ENCODE measurements at regions not wholly inside any gene's neighbourhood (a gene's known extent, or its start where the extent isn't known, plus 50 kb on each side); places are given as distances from the start of the nearest gene placed in this dataset.
"Not testable (repeated sequence)": the region's sequence is repeated elsewhere in the genome, so short reads cannot be mapped to it uniquely, and the experiment has no call there.

DNA sequence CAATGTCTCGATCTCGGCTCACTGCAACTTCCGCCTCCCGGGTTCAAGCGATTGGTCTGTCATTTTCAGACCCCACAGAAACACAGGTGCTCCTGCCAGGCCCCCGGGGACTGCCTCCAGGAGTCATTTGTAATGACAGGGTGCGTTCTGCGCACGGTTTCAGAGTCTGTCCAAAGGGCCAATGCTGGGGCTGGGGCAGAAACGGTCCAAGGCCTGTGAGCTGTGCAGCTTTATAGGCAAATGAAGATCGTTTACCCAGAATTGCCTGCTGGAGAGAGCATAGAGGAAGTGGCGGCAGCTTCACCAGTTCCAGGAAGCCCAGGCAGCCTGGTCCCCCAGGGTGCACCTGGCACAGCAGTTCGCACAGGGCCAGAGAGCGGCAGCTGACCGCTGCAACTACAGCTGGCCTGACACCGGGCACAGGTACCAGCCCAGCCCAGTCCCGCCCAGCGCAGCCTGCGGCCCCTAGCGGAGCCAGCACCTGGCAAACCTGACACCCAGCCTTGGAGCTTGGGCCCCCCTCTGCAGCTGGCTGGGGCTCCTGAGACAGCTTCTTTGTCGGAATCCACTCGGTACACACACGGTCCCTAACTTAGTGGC, 92.4 kb upstream of the METTL9 start:
- H3K4me1 ChIP-seq (ENCODE audit: insufficient read depth, low read length); H3K4me2 ChIP-seq (ENCODE audit: insufficient read depth, low read length); H3K4me3 ChIP-seq (ENCODE audit: insufficient read depth, low read length); H3K36me3 ChIP-seq (ENCODE audit: insufficient read depth, low read length); H2AFZ ChIP-seq (ENCODE audit: low read length); H3K9me3 ChIP-seq (ENCODE audit: low read depth, low read length); H3K27me3 ChIP-seq (ENCODE audit: insufficient read depth, low read length); H3K27ac ChIP-seq (ENCODE audit: low read depth, low read length): not testable (repeated sequence)
- Histone ChIP-seq H4K20me1 (ENCODE audit: insufficient read depth, low read length) (peaks cover 17% of the 10 kb centered on the region), H3K79me2 (ENCODE audit: insufficient read depth, low read length) (peaks cover 80% of the 10 kb centered on the region)
- peak; percentile 41 for DNase-seq (ENCODE audit: insufficient read length, low spot score, missing footprints)

DNA sequence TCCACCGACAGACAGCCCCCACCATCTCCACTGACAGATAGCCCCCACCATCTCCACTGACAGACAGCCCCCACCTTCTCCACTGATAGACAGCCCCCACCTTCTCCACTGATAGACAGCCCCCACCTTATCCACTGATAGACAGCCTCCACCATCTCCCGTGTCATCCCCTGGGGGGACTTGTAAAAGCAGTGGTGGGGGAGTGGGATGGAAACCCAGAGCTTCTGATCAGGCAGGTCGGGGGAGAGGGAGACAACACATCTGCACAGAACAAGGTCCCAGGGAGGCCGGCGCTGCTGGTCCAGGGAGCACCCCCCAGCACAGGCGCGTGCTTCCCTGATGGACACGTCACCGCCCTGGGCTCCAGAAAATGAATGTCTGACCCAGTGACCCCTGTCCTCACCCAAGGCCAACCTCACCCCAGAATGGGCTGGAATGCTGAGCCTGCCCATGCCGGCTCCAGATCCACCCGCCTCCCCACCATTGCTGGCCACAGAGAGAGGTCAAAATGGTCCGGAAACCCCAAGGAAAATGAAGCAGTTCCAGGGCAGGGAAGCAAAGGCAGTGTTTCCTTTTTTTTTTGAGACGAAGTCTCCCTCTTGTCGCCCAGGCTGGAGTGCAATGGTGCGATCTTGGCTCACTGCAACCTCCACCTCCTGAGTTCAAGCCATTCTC, 91.6 kb upstream of the METTL9 start:
- not testable (repeated sequence) for DNase-seq (ENCODE audit: insufficient read length, low spot score, missing footprints); H3K4me3 ChIP-seq (ENCODE audit: insufficient read depth, low read length); H3K4me2 ChIP-seq (ENCODE audit: insufficient read depth, low read length); H3K36me3 ChIP-seq (ENCODE audit: insufficient read depth, low read length); H3K4me1 ChIP-seq (ENCODE audit: insufficient read depth, low read length); H3K27ac ChIP-seq (ENCODE audit: low read depth, low read length); H2AFZ ChIP-seq (ENCODE audit: low read length); H3K9me3 ChIP-seq (ENCODE audit: low read depth, low read length); H3K27me3 ChIP-seq (ENCODE audit: insufficient read depth, low read length)
- H3K79me2 ChIP-seq (ENCODE audit: insufficient read depth, low read length) = peaks cover 86% of the 10 kb centered on the region
- peaks cover 23% of the 10 kb centered on the region for H4K20me1 ChIP-seq (ENCODE audit: insufficient read depth, low read length)

DNA sequence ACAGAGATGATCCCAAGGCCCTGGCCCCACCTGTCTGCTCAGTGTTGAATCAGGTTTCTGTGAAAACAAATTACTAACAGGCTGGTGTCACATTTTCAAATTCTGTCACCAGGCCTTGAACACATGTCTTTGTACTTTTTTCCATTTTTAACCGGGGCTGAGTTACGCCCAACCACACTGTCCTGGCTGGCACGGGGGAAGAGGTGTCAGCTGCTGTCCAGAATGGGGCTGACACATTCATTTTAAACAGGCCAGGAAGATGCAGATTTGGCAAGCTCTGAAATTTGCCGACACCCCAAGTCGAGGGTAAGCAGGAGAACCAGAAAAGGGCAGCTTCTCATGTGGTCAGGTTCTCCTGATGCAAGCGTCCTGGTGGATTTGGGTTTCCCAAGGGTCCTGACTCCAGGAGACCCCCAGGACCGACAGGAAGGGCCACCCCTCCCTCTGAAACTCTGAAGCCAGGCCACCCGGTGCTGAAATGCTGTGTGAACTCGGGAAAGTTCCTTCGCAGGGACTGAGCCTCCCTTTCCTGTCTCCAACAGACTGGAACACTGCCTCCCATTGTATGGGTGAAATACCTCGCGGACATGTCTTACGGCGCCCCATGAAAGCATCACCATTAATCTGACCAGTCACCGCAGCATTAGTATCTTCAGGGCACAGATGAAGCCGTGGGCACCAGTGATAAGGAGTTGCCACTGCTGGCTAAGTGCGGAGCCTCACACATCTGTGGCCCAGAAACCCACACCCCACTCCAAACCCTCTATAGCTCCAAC, 90.5 kb upstream of the METTL9 start:
- H3K4me1 ChIP-seq (ENCODE audit: insufficient read depth, low read length); H3K36me3 ChIP-seq (ENCODE audit: insufficient read depth, low read length); H3K4me3 ChIP-seq (ENCODE audit: insufficient read depth, low read length); H3K9me3 ChIP-seq (ENCODE audit: low read depth, low read length); H3K27me3 ChIP-seq (ENCODE audit: insufficient read depth, low read length); H3K4me2 ChIP-seq (ENCODE audit: insufficient read depth, low read length); H2AFZ ChIP-seq (ENCODE audit: low read length): not testable (repeated sequence)
- Histone ChIP-seq H3K27ac (ENCODE audit: low read depth, low read length) (peak overlapping the region; percentile 37), H4K20me1 (ENCODE audit: insufficient read depth, low read length) (peaks cover 24% of the 10 kb centered on the region), H3K79me2 (ENCODE audit: insufficient read depth, low read length) (peaks cover 86% of the 10 kb centered on the region)
- DNase-seq (ENCODE audit: insufficient read length, low spot score, missing footprints) = peak; percentile 39

DNA sequence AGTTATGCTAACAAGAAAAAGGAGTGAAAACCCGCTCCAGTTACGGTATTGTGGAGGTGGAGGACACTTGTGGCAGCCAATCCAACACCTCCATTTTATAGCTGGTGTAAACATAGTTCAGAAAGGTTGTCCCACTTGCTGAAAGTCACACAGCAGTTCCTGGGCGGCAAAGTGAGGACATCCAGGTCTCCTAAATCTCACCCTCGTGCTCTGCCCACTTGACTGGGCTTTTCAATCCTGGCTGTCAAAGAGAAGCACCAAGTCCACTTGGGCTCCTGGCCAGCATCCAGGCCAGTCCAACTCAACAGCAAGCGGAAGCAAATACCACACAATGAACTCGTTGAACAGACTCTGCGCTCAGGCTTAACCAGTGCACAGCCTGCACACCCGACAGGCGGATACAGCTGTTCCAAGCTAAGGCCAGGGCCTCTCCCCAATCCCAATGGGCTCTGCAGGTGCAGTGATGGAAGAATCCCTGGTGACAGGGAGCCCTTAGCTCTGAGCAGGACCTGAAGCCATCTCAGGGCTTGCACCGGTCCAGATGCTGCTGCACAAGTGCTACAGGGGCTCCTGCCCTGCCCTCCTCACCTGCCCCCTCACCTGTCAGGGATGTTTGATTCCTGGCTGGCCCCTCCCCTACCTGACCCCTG, 89.8 kb upstream of the METTL9 start:
- DNase-seq (ENCODE audit: insufficient read length, low spot score, missing footprints) = peak; percentile 73
- H3K4me1 ChIP-seq (ENCODE audit: insufficient read depth, low read length); H3K4me2 ChIP-seq (ENCODE audit: insufficient read depth, low read length); H2AFZ ChIP-seq (ENCODE audit: low read length); H3K27ac ChIP-seq (ENCODE audit: low read depth, low read length); H3K36me3 ChIP-seq (ENCODE audit: insufficient read depth, low read length); H3K4me3 ChIP-seq (ENCODE audit: insufficient read depth, low read length); H3K9me3 ChIP-seq (ENCODE audit: low read depth, low read length); H3K27me3 ChIP-seq (ENCODE audit: insufficient read depth, low read length): not testable (repeated sequence)
- Histone ChIP-seq H3K79me2 (ENCODE audit: insufficient read depth, low read length) (peaks cover 86% of the 10 kb centered on the region), H4K20me1 (ENCODE audit: insufficient read depth, low read length) (peaks cover 25% of the 10 kb centered on the region)

DNA sequence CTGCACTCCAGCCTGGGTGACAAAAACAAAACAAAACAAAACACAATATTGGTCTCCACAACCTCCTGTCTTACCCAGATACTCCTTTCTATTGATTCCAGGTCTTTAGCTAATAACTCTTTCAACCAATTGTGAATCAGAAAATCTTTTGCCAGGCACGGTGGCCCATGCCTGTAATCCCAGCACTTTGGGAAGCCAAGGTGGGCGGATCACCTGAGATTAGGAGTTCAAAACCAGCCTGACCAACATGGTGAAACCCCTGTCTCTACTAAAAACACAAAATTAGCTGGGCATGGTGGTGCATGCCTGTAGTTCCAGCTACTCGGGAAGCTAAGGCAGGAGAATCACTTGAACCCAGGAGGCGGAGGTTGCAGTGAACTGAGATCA, 88.5 kb upstream of the METTL9 start:
- H3K4me2 ChIP-seq (ENCODE audit: insufficient read depth, low read length); H2AFZ ChIP-seq (ENCODE audit: low read length); H3K4me1 ChIP-seq (ENCODE audit: insufficient read depth, low read length); H3K9me3 ChIP-seq (ENCODE audit: low read depth, low read length); H3K36me3 ChIP-seq (ENCODE audit: insufficient read depth, low read length); DNase-seq (ENCODE audit: insufficient read length, low spot score, missing footprints); H3K4me3 ChIP-seq (ENCODE audit: insufficient read depth, low read length); H3K27me3 ChIP-seq (ENCODE audit: insufficient read depth, low read length): not testable (repeated sequence)
- Histone ChIP-seq H3K27ac (ENCODE audit: low read depth, low read length) (peak overlapping the region; percentile 17), H3K79me2 (ENCODE audit: insufficient read depth, low read length) (peaks cover 94% of the 10 kb centered on the region), H4K20me1 (ENCODE audit: insufficient read depth, low read length) (peaks cover 28% of the 10 kb centered on the region)

DNA sequence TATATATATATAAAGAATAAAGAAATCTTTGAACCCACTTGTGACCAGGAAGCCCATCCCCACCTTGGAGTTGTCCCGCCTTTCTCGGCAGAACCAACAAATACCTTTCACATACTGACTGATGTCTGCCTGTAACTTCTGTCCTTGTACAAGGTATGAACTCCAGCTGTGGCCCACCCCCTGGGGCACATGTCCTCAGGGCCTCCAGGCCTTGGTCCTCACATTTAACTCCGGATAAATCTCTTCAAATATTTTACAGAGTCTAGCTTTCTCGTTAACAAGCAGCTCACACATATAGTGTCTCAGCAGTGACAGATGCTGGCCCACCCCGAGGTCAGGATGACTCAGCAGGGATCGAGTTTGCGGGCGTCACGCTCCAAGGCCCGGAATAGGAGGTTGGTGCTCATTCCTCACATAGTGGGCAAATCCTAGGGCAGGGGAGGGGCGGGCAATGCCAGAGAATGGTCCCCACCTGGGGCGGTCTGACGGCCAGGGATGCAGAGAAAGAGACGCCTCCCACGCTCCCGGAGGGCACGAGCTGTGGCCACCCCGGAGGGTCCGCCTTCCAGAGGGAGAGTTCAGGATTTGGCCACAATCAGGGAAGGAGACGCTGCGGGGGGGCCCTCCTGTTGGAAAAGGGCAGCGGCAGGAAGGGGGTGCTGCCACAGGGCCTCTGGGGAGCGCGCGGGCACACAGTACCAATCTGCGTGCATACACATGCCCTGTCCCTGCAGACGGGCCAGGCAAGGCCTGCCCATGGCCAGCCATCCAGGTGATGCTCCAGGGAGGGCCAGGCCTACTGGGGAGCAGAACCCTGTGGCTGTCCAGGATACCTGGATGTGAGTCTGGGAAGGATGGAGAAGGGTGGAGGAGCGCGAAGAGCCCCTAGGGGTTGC, 87.8 kb upstream of the METTL9 start:
- Histone ChIP-seq H3K4me2 (ENCODE audit: insufficient read depth, low read length) (peak overlapping the region; percentile 10), H3K27ac (ENCODE audit: low read depth, low read length) (peak overlapping the region; percentile 61), H3K79me2 (ENCODE audit: insufficient read depth, low read length) (peaks cover 96% of the 10 kb centered on the region), H4K20me1 (ENCODE audit: insufficient read depth, low read length) (peaks cover 28% of the 10 kb centered on the region)
- not testable (repeated sequence) for H3K4me1 ChIP-seq (ENCODE audit: insufficient read depth, low read length); H3K4me3 ChIP-seq (ENCODE audit: insufficient read depth, low read length); H2AFZ ChIP-seq (ENCODE audit: low read length); H3K36me3 ChIP-seq (ENCODE audit: insufficient read depth, low read length); H3K27me3 ChIP-seq (ENCODE audit: insufficient read depth, low read length); H3K9me3 ChIP-seq (ENCODE audit: low read depth, low read length)
- DNase-seq (ENCODE audit: insufficient read length, low spot score, missing footprints) = peak; percentile 46

DNA sequence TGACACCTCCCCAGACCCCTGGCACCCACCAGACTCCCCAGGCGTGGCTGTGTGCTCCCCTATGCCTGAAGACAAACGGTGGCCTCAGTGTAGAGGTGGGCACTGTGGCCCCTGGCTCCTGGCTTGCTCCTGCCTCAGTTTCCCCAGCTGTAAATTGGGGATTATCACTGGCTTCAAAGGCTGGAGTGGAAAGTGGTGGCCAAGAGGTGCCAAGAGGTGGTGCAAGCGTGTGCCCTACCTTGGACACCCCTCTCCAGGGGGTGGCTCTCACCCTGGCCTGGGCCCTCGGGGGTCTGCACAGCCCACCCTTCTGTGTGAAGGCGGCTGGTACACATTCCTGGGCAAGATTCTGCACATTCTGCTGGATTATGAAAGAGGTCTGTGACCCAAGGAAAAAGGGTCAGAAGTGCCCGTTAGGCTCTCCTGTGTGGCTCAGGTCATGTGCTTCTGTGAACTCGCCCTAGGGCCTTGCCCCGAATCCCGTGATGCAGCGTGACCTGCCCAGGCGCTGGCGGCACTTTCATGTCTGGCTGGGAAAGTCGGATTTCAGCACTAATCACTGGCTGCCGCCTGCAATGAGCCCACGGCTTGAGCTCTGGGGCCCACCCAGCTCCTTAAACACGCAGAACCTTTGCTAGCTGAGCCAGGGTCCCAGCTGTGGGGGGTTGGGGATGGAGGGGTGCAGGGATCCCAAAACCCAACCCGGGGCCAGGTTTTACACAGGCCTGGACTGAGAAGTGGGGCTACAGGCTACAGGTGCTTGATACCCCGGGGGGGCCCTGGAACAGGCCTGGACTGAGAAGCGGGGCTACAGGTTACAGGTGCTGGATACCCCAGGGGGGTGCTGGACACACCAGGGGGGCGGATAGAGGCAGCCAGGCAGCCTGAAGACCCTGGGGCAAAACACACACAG, 86.8 kb upstream of the METTL9 start:
- Histone ChIP-seq H3K79me2 (ENCODE audit: insufficient read depth, low read length) (peaks cover 92% of the 10 kb centered on the region), H3K27ac (ENCODE audit: low read depth, low read length) (peak overlapping the region; percentile 61), H4K20me1 (ENCODE audit: insufficient read depth, low read length) (peaks cover 28% of the 10 kb centered on the region)
- H3K9me3 ChIP-seq (ENCODE audit: low read depth, low read length); H3K27me3 ChIP-seq (ENCODE audit: insufficient read depth, low read length); H2AFZ ChIP-seq (ENCODE audit: low read length); H3K4me2 ChIP-seq (ENCODE audit: insufficient read depth, low read length); H3K36me3 ChIP-seq (ENCODE audit: insufficient read depth, low read length); H3K4me3 ChIP-seq (ENCODE audit: insufficient read depth, low read length); H3K4me1 ChIP-seq (ENCODE audit: insufficient read depth, low read length): not testable (repeated sequence)
- DNase-seq (ENCODE audit: insufficient read length, low spot score, missing footprints) = peak; percentile 80

All from osteoblast (primary cell).